Adipose tissue (tissue), 3 donors: ENCODE measurements at regions not wholly inside any gene's neighbourhood (a gene's known extent, or its start where the extent isn't known, plus 50 kb on each side); places are given as distances from the start of the nearest gene placed in this dataset.
"Not testable (repeated sequence)": the region's sequence is repeated elsewhere in the genome, so short reads cannot be mapped to it uniquely, and the experiment has no call there.

Experiments used
- H3K27ac ChIP-seq: one replicate; pipeline ENCODE4 v1.5.1; 2013; ENCODE audit warnings: low read depth, low read length
- WGBS, 3 donors: extraction: QIAGEN DNeasy Blood & Tissue Kit; methylation state at CpG; one replicate each; pipeline ENCODE4 v1.1.7; 2013; 5-methylcytosine and 5-hydroxymethylcytosine counted together
- donor health status: healthy with polysubstance abuse.
- donor health status: Bipolar disorder and iron deficiency.
- donor health status: healthy.

DNA sequence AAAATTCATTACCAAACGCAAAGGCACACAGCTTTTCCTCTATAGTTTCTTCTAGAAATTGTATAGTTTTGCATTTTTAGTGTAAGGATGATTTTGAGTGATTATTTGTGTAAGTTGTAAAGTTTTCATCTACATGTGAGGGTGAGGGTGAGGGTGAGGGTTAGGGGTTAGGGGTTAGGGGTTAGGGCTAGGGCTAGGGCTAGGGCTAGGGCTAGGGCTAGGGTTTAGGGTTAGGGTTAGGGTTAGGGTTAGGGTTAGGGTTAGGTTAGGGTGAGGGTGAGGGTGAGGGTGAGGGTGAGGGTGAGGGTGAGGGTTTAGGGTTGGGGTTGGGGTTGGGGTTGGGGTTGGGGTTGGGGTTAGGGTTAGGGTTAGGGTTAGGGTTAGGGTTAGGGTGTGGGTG, 167.6 kb downstream of the METRNL start:
- no CpG with 5 or more reads among the region's 1 CpG for WGBS, 3 donors

More for the DNA sequence above, 167.6 kb downstream of the METRNL start:
- not testable (repeated sequence) for H3K27ac ChIP-seq
